Fibroblast of peridontal ligament (primary cell): ENCODE measurements at regions not wholly inside any gene's neighbourhood (a gene's known extent, or its start where the extent isn't known, plus 50 kb on each side); places are given as distances from the start of the nearest gene placed in this dataset.
A peak's percentile ranks its signal among the peaks of the same experiment; 100 is the strongest.
"Not testable (repeated sequence)": the region's sequence is repeated elsewhere in the genome, so short reads cannot be mapped to it uniquely, and the experiment has no call there.

ENCODE experiments used
- DNase-seq: peaks from one replicate; pipeline ENCODE4 v3.0.0-alpha.2; 2010; ENCODE audit errors: extremely low read depth

DNA sequence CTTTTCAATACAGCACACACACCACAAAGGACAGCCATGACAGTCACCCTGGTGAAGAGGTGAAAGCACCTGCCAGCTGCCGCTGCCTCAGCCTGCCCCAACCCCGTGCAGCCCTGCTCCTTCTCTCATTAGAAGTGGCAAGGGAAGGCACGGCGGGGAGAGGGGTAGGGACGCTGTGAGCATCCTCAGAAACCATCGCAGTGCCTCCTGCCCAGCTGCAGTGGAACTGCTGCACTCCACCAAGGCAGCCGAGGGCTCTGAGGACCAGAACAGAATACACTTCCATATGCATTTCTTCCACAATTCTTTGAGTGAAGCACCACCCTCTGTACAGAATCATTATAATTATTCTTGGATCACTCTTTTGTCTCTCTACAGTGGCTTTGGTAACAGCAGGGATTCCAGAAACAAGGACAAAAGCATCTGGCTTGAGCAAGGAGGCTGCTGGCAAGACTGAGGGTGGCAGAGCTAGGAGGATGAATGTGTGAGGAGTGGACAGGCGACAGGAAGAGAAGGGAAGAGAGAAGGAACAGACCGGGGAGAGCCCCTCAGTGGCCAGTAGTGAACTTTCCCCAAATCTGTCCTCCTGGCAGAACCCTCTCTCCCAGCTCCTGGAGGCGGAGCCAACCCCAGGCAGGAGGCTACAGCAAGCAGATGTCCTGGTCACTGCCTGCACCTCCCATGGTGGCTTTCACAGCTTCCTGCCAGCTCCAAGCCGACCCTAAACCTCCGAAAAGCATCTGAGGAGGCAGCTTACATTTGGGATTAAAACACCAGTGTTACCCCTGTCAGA, 73.2 kb downstream of the MTNR1A start:
- no peak for DNase-seq

GRCh38 chr4:186475202-186475601, 80.2 kb downstream of the MTNR1A start:
- no peak for DNase-seq

DNA sequence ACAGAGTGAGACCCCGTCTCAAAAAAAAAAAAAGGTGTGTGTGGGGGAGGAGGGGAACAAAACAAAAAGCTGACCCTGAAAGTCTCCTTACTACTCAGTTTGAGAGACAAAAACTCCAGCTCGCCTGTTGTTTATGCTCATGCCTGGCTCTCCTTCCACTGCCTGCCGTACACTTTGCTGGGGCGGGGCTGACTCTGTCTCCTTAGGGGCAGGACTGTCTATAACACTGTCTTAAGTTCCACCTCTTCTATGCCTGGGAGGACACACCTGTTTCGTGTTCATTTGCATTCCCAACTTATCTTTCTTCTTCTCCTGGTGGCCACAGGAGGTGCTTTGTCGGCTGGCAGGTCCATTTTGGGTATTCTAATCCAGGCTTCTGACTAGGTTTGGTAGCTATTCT, 81.4 kb downstream of the MTNR1A start:
- DNase-seq, result no peak

- DNase-seq, result peak; percentile 68
Observed at GRCh38 chr4:186472948-186473347, 82.4 kb downstream of the MTNR1A start.

DNA sequence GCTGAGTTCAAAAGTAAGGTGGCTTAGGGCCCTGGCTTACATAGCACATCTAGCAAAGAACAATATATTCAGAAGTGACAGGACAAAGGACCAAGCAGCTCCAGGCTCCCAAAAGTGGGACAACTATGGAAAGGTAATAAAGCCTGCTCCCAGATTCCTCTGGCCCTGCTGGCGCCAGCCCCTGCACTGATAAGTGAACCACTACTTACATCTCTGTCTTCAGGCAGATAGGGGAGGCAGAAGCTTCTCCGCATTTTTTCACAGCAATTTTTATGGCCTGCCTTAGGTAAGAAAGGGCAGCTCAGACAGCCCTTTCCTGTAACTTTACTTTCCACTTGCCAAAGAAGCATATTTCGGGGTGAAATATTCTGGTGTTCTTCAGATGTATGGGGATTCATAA, 83.9 kb downstream of the MTNR1A start:
- DNase-seq, result no peak

DNA sequence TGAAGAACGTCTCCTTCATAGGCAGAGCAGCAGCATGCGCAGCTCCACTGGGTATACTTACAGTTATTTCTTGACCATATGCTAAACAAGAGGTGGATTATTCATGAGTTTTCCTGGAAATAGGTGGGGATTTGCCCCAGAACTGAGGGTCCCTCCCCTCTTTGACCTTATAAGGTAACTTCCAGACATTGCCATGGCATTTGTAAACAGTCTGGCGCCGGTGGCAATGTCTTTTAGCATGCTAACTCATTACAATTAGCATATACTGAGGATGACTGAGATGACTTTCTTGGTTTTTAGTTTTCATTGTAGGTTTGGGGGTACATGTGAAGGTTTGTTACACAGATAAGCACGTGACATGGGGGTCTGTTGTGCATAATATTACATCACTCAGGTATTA, 97.3 kb downstream of the MTNR1A start:
- no peak for DNase-seq

DNA sequence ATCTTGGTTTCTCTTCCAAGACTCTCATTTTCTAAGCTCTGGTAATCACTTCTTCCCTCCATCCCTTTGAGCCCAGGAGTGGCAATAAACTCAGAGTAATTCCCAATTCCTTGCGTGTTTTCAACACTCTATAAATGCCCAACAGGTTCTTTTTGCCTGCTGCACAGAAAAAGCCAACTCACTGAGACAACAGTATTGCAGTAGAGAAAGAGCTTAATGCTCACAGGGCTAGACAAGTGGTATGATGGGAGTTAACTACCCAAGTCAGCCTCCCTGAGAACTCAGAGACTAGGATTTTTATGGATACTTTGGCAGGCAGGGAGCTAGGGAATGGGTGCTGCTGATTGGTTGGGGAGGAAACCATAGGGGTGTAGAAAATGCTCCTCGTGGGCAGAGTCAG, 103.4 kb downstream of the MTNR1A start:
- no peak for DNase-seq

DNA sequence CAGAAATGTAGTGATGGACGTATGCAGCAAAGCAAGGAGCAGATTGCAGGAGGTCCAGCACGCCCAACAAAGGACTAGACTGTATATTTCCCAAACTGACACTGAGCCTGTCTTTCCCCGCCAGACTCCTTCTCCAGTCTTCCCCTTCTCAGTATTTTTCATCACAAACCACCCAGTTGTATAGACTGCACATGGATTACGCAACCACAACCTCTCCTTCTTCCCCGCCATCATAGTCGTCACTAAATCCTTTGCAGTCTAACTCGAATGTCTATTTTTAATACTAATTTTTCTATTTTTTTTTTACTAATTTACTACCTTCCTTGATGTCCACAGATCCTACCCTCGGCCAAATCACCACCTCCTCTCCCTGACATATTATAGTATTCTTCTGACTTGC, 105.4 kb downstream of the MTNR1A start:
- no peak for DNase-seq

- DNase-seq, result no peak
Observed at GRCh38 chr4:186445040-186445439, 110.3 kb downstream of the MTNR1A start.

- no peak for DNase-seq
Observed at GRCh38 chr4:186441502-186441901, 113.9 kb downstream of the MTNR1A start.

GRCh38 chr4:186428481-186428880, 126.9 kb downstream of the MTNR1A start:
- DNase-seq, result no peak

DNA sequence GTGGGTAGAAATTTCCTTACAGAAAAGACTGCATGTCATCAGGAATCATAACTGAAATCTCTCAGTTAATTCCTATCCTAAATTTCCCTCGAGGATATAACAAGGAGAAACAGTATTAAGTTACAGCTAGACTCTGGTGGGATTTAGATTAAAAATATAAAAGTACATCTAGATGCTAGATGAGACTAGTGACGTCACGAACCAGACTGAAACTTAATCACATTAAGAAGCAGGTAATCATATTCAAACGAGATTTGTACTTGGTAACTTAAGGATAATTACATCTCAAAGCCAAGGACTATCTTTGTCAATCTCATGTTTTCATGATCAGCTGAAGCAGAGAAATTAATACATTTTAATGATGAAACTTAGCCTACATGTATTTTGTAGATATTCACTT, 130.6 kb downstream of the MTNR1A start:
- no peak for DNase-seq

DNA sequence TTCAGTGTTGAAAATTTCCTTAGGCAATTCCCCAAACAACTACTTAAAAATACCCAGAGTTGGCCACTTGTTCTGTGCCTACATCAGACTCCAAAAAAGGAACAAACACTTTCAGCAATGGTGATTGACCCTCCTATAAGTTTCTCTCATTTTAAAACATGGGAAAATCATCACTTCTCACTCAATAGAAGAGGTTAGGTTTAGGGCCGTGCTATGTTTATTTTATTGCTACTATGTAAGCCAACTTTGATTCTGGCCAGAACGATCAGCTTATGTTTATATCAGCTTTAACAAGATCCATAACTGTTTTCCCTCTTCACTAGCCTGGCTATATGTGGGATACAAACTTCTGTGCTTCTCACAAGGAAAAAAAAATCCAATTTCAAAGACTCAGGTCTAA, 133.1 kb downstream of the MTNR1A start:
- no peak for DNase-seq

DNA sequence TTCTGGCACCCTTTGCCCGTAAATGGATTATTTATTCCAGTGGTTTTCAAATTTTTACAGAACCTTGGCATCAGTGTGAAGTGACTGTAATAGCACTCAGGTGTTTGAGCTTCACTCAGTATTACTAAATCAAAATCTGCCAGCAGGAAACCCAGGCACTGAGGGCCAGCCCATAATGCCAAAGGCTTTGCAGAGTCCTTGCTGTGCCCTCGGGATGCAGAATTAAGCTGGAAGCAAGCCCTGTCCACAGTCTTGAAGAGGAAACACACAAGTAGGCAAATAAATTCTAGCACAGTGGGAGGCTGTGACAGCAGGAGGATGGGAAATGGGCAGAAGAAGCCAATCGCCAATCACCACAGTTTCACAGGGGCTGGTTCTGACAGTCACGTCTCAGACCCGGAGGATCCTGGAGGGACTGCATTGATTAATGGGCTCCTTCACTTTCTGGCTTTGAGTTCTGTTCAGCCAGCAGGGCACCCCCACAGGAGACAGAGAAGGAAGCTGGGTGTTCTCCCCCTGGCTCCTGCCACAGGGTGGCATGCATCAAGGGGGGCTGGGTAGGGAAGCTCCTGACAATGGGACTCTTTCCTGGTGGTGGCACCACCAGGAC, 138.8 kb downstream of the MTNR1A start:
- DNase-seq, result no peak

DNA sequence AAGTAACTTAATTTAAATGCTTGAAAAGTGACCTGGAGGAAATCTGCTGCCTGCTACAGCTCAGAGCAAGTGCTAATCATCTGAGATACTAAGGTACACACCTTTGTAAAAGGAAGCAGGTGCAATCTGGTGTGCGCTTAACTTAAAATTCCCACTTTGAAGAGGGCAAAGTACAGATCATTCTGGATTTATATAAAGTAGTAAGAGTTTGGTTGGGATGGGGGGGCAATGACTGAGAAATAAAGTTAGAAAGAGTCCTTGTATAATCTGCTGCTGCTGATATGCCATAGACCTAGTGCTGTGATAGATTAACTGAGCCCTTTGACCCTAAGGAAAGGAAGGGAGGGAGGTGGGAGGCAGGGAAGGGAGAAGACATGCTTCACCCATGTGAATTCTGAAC, 141.0 kb downstream of the MTNR1A start:
- no peak for DNase-seq

DNA sequence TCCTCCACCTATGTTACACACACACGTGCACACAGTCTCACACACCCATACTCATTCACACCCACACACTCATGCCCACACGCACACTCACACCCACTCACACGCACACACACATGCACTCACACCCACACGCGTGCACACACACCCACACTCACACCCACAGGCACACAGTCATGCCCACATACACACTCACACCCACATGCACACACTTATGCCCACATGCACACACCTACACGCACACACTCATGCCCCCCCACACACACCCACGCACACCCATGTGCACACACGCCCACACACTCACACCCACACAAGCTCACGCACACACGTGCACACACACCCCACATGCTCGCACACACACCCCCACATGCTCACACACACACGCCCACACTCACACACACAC, 140.0 kb downstream of the F11 start:
- DNase-seq, result no peak

DNA sequence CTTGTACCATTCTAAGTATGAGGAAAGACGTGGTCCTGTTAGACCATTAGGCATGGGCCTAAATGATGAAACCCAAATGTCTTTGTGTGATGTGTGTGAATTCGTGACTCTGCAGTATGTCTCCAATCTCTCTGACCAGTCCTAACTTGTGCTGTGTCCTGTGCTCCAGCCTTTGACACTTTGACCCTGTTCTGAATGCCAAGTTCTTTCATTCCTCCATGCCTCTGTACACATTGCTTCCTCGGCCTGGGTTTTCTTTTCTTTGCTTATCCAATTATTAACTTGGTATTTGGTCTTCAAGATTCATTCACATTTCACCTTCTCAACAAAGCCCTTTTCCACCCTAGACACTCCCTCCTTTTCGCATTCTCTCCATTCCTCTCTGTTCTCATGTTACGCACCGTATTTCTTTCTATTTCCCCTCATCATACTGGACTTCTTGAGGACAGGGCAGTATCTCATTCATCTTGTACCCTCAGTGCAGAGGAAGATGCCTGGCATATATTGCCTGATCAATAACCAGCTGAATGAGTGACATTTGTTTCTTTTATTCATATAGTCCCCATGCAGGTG, 138.7 kb downstream of the F11 start:
- no peak for DNase-seq

DNA sequence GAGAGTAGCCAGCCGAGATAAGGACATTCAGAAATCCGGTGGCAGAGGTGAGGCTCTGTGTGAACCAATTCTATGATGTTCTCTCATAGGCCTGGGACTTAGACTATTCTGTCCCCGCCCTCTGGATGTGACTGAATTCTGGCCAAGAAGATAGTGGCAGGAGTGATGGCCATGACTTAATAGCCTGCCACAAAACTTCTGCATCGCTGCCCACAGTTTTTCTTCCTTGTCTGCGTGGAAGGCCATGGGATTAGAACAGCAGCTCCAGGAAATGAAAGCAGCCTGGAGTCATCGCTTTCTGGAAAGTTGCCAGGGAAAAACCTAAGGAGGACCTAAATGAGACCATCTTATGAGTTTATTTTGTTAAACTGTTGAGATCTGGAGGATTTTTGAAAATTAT, 134.7 kb downstream of the F11 start:
- no peak for DNase-seq

DNA sequence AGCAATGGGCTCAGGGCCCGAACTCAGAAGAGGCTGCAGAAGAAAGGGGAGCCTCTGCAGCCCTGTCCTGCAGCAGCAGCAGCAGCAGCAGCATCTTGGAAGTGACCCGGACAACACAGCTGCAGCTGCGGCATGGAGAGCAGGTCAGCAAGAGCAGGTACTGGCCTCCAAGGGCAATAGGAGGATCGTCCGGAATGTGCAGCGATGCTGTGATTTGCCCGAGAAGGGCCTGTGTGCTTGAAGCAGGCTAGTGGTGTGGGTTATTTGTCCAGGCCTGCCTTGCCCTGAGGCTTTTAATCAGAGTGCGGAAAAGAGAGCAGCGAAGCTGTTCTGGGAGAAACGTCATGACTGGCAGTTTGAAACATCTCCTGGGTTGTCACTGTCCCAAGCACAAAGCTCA, 126.0 kb downstream of the F11 start:
- no peak for DNase-seq

DNA sequence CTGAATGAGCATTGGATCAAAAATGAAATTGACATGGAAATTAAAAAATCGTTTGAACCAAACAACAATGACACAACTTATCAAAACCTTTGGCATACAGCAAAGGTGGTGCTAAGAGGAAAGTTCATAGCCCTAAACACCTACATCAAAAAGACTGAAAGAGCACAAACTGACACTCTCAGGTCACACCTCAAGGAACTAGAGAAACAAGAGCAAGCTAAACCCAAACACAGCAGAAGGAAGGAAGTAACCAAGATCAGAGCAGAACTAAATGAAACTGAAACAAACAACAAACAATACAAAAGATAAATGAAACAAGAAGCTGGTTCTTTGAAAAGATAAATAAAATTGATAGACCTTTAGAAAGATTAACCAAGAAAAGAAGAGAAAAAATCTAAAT, 118.3 kb downstream of the F11 start:
- DNase-seq, result not testable (repeated sequence)

GRCh38 chr4:186368281-186368680, 102.3 kb downstream of the F11 start:
- DNase-seq, result no peak

- no peak for DNase-seq
Observed at GRCh38 chr4:186366326-186366725, 100.3 kb downstream of the F11 start.

DNA sequence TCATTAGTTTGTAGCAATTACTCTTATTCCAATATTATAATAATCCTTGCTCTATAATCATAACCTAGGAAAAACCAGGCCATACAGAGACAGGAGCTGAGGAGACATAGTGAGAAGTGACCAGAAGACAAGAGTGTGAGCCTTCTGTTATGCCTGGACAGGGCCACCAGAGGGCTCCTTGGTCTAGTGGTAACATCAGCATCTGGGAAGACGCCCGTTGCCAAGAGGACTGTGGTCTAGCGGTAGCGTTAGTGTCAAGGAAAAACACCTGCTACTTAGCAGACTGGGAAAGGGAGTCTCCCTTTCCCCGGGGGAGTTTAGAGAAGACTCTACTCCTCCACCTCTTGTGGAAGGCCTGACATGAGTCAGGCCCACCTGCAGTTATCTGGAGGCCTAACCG, 97.0 kb downstream of the F11 start:
- DNase-seq, result not testable (repeated sequence)
